Adrenal gland (tissue), 5 donors: ENCODE measurements at regions not wholly inside any gene's neighbourhood (a gene's known extent, or its start where the extent isn't known, plus 50 kb on each side); places are given as distances from the start of the nearest gene placed in this dataset.

Experiments used
- POLR2A ChIP-seq, 2 donors: fragments of 450-650 bp; IDR thresholded peaks; one replicate each; pipeline ENCODE4 v1.6.1; 2017; ENCODE audit warnings: antibody characterized with exemption in 2 of 2, mild to moderate bottlenecking in 2 of 2, moderate library complexity in 1 of 2
- TF ChIP-seq, protein P1 (sequence below), 6 experiments: fragments of 450-650 bp in 4 of 6; fragments of 200-600 bp in 2 of 6; sonication (generic) in 1 of 6; IDR thresholded peaks; 1 replicate in 5 of 6; 2 replicates in 1 of 6; pipeline versions ENCODE4 v1.5.1 to v1.8.0; 2016 to 2021; ENCODE audit warnings: antibody characterized with exemption in 6 of 6, mild to moderate bottlenecking in 2 of 6, moderate library complexity in 1 of 6
- donor health status: DM: no; HTN: no; CAD: no.

DNA sequence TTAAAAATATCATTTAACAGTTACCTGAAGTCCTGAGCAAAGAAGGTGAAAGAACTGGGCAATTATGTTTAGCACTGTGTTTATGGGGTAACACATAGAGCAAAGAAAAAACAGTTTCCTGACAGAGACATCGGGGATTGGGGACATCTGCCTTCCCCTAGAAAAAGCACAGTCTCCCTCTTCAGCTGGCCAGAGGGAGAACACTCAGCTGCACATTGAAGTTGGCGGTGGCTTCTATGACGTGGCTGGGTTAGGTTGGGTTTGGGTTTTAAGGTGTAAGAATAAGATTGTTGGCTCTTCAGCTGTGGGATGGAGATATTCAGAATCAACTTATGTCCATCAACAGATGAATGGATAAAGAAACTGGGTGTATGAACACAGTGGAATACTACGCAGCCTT is 124.0 kb upstream of the DTNBP1 start:
- TF ChIP-seq, protein P1, sequence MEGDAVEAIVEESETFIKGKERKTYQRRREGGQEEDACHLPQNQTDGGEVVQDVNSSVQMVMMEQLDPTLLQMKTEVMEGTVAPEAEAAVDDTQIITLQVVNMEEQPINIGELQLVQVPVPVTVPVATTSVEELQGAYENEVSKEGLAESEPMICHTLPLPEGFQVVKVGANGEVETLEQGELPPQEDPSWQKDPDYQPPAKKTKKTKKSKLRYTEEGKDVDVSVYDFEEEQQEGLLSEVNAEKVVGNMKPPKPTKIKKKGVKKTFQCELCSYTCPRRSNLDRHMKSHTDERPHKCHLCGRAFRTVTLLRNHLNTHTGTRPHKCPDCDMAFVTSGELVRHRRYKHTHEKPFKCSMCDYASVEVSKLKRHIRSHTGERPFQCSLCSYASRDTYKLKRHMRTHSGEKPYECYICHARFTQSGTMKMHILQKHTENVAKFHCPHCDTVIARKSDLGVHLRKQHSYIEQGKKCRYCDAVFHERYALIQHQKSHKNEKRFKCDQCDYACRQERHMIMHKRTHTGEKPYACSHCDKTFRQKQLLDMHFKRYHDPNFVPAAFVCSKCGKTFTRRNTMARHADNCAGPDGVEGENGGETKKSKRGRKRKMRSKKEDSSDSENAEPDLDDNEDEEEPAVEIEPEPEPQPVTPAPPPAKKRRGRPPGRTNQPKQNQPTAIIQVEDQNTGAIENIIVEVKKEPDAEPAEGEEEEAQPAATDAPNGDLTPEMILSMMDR (IDR thresholded peaks at IDR 0.05), result no peak
- no peak for TF ChIP-seq POLR2A (IDR thresholded peaks at IDR 0.05)
